AML-193 (cell line): ENCODE measurements at regions not wholly inside any gene's neighbourhood (a gene's known extent, or its start where the extent isn't known, plus 50 kb on each side); places are given as distances from the start of the nearest gene placed in this dataset.

Experiments
- DNase-seq, 2 experiments: peaks; one replicate each; lab custom pipeline; 2025; lab: John Stamatoyannopoulos, UW

GRCh38 chr3:105923140-105923539 lies 54.3 kb upstream of the CBLB start:
- no peak for DNase-seq

DNA sequence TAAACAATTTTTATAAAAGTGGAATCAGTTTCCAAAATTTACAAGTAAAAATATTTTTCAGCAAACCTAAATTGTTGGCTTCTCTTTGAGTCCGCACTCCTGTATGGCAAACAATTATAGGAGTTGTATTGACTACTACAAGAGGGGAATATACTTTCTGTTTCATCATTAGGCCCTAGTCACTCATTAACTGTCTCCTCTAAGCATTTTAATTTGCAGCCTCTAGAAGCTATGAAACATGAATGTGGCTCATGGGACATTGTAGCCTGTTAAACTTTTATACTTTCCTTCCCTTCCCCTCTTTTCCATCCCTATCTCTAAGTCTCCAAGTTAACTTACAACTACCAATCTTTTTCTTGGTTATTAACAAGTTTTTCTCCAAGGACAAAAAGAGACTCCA lies 58.9 kb upstream of the CBLB start:
- no peak for DNase-seq

- DNase-seq: no peak
Observed at GRCh38 chr3:105930733-105931132, 61.9 kb upstream of the CBLB start.

GRCh38 chr3:105931500-105931899 lies 62.7 kb upstream of the CBLB start:
- no peak for DNase-seq

DNA sequence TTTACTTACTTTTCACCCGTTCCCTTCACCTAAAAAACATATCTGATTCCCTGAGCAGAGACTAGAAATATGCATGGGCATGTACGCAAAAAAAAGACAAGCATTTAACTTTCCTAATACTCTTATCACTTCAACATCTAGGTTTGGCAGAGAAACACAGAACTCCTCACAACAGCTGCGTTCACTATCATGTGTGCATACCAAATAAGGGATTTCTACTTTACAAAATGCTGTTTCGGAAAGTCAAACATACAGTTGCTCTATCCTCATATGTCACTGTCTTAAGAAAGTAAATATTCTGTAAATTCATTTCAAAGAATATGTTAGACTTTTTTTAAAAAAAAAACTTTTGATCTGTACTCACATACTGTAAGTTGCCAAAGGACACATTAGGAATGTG lies 65.1 kb upstream of the CBLB start:
- no peak for DNase-seq

- DNase-seq: no peak
Observed at GRCh38 chr3:105938101-105938500, 69.3 kb upstream of the CBLB start.

GRCh38 chr3:105938806-105939205 lies 70.0 kb upstream of the CBLB start:
- DNase-seq: no peak

DNA sequence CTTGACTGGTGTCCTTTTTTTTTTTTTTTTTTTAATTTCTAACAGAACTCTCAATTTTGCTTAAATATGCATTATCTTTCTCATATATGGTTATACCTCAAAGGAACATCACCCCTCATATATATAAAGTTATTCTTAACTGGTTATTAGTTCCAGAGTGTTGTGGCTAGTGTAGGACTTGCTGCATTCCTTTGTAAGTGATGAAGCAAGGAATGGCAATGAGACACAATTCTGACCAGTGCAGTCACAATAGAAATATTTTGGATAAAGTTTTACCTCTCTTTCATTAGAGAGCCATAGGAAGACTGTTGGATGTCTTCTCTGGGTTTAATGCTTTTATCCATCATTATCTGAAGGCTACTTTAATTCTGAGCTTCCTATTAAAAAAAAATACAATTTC lies 75.5 kb upstream of the CBLB start:
- no peak for DNase-seq

GRCh38 chr3:105944721-105945120 lies 75.9 kb upstream of the CBLB start:
- DNase-seq: no peak

DNA sequence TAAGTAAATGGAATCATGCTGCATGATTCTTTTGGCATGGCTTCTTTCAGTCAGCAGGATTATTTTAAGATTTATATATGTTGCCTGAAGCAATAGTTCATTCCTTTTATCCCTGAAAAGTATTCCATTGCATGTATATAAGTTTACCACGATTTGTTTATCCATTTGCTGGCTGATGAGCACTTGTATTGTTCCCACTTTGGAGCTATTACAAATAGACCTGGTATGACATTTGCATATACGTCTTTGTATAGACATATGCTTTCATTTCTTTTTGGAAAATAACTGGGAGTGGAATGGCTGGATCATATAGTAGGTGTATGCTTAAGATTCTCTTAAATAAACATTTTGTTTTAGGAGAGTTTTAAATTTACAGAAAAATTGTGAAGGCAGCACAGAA lies 79.3 kb upstream of the CBLB start:
- DNase-seq: no peak

DNA sequence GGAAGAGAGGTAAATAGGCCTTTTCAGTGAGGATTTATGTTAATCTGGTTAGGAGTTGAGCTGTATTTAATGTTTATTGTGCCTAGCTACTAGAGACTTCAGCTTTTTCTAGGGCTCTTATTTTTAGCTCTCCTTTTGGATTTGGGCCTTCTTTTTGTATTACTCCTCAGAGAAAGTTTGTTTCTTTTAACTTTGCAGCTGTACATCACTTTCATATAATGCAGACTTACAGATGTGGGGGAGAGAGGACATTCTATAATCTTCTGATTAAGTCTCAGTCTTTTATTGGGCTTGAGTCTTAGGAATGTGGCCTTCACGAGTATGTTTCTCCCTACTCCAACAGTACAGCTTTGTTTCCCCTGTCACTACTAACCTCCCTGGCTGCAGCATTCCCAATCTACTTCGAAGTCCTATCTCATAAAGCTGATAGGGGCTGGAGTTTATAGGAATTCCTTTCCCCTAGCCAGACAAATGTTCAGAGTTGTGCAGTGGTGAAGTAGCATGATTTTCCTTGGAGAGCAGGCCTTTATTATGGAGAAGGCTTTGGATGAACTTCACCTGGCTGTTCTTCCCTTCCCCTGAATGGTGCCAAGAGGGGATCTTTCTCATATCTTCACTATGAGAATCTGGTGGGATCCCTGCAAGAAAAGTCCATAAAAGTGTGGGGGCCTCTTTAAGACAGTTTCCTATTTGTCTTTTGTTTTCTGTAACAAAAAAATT lies 82.2 kb upstream of the CBLB start:
- DNase-seq: no peak

- DNase-seq: no peak
Observed at GRCh38 chr3:105953831-105954230, 85.0 kb upstream of the CBLB start.

DNA sequence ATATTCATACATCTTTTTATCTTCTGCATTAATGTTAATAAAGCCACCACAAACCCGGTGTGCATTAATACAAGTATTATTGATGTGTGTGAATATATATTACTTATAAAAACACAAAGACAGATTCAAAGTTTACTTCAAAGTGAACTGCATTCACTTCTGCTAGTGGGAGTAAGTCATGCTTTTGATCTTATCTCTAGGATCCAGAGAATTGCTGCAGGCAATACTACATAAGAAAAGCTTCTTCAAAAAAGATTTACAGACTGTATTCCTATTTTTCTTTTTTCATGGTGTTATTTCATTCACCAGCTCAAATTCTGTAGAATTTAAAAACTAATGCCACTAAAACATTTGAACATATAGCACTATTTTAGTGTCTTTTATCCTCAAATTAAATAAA lies 87.5 kb upstream of the CBLB start:
- DNase-seq: no peak

DNA sequence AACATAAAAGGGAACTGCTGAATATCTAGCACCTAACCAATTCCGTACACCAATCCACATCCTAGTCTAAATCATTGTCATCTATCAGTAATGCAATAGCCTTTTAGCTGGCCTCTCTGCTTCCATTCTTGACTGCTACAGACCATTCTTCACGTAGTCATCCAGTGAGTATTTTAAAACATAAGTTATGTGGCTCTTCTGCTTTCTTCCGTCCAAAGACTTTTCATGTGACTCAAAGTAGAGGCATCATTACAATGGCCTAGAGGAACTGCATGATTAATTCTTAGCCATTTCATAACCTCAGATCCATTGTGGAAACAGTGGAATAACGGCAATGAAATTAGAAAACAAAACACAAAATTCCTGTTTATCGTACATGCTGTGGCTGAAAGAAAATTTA lies 88.9 kb upstream of the CBLB start:
- no peak for DNase-seq

DNA sequence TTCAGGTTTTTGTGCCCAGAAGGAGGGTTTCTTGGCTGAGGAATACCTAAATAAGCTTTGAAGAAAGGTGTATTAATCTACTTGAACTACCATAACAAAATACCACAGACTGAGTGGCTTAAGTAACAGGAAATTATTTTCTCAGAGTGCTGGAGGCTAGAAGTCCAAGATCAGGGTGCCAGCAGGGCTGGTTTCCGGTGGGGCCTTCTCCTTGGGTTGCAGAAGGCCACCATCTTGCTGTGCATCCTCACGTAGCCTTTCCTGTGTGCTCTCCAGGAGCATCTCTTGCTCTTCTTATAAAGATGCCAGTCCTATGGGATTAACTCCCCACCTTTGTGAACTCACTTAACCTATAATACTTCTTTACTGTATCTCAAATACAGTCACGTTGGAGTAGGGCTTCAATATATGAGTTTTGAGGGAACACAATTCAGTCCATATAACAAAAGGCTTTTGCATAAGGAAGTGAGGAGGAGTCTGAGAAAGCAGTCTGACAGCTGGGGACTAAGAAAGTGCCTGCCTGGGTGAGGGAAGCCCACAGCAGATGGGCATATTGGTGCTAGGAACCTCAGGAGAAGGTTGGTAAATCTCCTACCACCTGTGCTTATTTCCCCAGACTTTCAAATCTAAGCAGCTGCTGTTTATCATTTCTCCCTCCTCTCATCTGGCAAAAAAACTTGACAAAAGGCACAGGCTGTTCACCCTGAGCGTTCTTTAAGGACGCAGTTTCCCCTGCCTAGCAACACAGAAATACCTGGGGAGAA lies 89.6 kb upstream of the CBLB start:
- DNase-seq: no peak

DNA sequence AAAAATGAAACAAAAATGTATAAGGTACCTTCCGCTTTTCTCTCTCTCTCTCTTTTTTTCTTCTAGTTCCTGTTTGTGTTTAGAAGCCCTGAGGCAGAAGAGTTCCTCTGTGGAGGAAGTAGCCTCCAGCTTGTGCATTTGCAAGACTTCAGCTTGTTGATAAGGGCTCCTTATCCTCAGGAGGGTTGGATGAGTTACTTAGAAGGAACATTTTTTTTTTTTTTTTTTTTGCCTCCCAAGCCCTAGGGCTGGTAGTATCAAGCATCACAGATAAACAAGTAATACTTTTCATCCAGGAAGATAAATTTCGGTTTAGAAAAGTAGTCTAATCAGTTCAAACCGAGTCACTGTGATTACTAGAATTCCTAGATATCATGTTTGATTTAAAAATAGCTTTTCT lies 91.0 kb upstream of the CBLB start:
- peak; percentile 36 to 46 for DNase-seq

DNA sequence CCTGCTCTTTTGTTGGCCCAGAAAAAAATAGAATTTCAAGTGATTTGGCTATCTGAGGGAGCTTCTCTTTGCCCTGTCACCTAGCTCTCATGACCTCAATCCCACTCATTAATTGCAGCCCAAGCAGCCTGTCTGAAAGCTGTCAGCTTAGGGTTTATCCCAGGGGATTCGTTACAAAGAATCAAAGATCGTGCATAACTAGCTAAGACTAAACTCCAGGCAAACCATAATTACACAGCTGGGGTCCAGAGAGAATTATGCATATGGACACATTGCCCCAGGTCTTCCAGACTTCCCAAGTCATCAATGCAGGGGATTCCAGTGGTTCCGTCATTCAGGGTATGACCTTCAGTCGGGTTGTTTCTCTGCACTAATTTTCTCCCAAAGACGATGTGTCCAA lies 91.6 kb upstream of the CBLB start:
- no peak for DNase-seq

- DNase-seq: no peak
Observed at GRCh38 chr3:105963161-105963560, 94.3 kb upstream of the CBLB start.

- no peak for DNase-seq
Observed at GRCh38 chr3:105965384-105965783, 96.6 kb upstream of the CBLB start.

DNA sequence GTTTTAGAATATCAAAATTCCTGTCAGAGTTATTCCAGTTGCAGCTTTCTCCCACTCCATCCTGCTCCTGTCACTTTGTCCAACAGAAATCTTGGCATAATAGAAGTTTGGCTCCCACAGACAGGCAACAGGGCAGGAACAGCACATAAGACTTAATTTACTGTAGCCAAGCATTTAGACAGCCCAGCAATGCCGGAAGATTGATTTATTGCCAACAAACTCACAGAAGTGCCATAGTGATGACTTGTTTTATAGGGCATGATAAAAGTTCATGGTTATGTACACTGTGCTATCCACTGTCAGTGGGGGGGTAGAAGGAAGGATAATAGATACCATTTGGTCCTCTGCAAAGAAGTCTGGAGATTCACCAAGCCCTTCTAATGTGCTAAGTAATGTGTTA lies 98.3 kb upstream of the CBLB start:
- no peak for DNase-seq

DNA sequence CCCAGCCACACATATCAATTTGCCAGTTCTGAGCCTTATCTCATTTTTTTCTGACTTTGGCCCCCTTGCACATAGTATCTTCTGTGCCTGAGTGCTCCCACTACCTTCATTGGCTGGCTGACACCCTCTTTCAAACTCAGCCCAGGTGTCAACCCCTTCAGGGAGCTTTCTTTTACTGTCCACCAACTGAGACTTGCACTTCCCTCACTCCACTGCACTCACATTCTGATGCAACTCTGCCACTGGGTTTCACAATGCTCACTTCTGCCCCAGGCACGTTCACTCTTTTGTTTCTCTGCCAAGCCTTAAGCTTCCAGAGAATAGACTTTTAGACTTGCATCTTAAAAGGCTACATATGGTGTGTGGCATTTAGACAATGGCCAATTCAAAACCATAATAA lies 101.5 kb upstream of the CBLB start:
- peak; percentile 92 for DNase-seq

DNA sequence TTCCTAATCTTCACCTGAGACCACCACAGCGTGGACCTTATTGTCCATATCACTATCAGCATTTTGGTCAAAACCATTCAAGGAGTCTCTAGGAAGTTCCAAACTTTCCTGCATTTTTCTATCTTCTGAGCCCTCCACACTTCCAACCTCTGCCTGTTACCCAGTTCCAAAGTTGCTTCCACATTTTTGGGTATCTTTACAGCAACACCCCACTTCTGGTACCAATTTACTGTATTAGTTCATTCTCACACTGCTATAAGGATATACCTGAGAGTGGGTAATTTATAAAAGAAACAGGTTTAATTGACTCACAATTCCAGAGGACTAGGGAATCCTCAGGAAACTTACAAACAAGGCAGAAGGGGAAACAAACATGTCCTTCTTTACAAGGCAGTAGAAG lies 103.3 kb upstream of the CBLB start:
- no peak for DNase-seq

- no peak for DNase-seq
Observed at GRCh38 chr3:105974381-105974780, 105.6 kb upstream of the CBLB start.

DNA sequence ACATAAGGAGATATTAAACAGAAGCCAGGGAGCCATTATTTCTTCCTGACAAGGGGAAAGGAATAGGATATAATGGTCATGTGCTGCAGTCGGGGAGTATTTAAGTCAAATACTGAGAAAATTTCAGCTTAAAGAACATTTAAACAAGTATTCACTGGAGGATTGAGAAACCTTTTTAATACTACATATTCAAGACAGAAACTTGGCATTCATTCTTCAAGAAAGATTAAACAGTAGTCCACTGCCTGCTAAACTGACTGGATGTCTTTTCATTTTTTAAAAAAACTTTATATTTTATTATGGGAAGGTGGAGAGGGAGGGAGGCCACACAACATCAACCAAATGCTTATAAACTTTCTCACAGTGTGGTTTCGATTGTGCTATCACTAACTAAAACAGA lies 107.4 kb upstream of the CBLB start:
- DNase-seq: no peak
